ES-I3 (cell line): ENCODE measurements at regions not wholly inside any gene's neighbourhood (a gene's known extent, or its start where the extent isn't known, plus 50 kb on each side); places are given as distances from the start of the nearest gene placed in this dataset.

Experiments
- H3K36me3 ChIP-seq: 2 replicates; pipeline ENCODE4 v1.6.1; 2013; ENCODE audit warnings: mild to moderate bottlenecking, low read length, control low read depth, moderate library complexity; ENCODE audit not compliant: insufficient read depth
- H3K4me1 ChIP-seq: 2 replicates; pipeline ENCODE4 v1.6.1; 2013; ENCODE audit warnings: mild to moderate bottlenecking, control low read depth, low read length; ENCODE audit not compliant: insufficient read depth
- H3K9ac ChIP-seq: 2 replicates; pipeline ENCODE4 v1.6.1; 2013; ENCODE audit warnings: low read depth, mild to moderate bottlenecking, low read length, moderate library complexity
- H3K9me3 ChIP-seq: 2 replicates; pipeline ENCODE4 v1.6.1; 2013; ENCODE audit warnings: mild to moderate bottlenecking, low read length, moderate library complexity; ENCODE audit not compliant: control insufficient read depth, insufficient read depth

DNA sequence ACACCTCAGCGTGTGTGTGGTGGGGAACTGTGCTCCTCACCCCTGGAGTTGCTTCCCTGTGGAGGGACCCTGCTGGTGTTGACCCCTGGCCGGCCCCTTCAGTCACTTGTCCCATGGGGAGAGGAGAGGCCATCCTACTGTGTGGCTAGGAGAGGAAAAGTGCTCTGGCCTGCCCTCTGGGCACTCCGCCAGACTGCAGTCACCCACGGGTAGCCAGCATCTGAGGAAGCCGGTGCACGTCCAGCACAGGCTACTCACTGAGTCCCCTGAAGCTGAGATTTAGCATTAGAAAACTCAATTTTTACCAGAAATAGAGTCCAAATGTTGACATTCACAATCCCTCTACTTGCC is 211.5 kb upstream of the RAB6C start:
- Histone ChIP-seq H3K4me1 (no peaks in the 10 kb centered on the region), H3K36me3 (no peaks in the 10 kb centered on the region), H3K9me3 (no peaks in the 10 kb centered on the region), H3K9ac (no peak overlapping the region)

DNA sequence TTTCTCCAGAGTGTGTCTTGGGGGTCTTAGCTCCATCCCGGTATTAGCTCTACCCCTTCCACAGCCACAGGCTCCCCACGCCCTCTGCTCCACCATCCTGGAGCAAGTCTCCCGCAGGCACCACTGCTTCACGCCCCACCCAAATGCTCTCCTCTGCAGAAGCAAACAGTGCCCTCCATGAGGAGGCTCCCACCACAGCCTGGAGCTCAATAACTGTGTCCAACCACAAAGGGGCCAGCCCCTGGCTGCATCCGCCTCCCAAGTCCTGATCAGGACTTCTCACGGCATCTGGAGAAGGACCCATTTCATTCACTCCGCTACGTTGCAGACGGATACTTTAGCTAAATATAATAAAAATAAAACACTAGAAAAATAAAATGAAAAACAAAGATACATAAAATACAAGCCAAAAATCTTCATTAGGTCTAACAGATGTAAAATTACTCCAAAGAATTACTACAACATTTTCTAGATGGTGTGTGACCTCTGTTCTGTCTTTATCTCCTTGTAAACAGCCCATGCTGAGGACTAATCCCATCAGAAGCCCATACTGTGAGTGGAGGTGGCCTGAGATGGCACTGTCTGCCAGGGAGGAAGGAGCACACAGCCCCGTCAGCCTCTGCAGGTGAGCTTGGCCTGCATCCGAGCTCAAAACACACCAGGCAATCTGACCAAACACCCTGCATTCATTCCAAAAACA is 210.8 kb upstream of the RAB6C start:
- Histone ChIP-seq H3K36me3 (no peaks in the 10 kb centered on the region), H3K4me1 (no peaks in the 10 kb centered on the region), H3K9ac (no peak overlapping the region), H3K9me3 (no peaks in the 10 kb centered on the region)

DNA sequence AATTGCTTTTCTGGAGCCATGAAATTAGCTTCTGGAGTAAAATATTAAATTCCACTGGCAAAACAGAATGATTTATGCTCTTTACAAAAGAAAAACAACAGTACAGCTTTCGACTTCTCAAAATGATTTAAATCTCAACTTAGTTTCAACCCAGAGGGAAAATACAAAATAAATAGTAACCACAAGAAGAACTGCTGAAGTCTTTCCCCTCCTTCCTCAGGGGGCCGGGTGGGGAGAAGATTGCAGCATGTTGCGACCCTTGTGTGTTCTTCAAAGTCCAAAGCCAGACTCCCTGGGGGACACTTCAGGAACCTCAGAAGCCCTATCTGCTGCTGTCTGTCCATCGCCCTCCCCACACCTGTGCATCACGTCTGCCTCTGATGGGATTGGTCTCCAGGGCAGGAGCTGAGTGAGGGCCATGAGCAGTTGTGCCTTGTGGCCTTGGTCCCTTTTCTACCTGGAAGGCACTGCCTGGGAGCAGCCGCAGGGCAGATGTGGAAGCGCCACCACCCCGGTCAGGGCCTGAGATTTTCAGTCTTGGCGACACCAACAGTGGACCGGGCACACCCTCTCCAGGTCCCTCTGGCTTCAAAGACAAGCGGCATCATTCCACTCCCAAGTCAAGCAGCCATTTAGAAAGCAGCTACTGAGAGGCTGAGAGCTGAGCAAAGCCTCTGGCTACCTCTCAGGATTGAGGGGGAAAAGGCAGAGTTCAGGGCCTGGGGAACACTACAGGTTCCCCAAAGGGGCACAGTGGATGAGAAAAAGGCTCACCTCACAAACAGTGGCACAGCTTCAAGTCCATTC is 210.1 kb upstream of the RAB6C start:
- no peaks in the 10 kb centered on the region for H3K9me3 ChIP-seq
- H3K36me3 ChIP-seq, result no peaks in the 10 kb centered on the region
- H3K9ac ChIP-seq, result no peak overlapping the region
- no peaks in the 10 kb centered on the region for H3K4me1 ChIP-seq

DNA sequence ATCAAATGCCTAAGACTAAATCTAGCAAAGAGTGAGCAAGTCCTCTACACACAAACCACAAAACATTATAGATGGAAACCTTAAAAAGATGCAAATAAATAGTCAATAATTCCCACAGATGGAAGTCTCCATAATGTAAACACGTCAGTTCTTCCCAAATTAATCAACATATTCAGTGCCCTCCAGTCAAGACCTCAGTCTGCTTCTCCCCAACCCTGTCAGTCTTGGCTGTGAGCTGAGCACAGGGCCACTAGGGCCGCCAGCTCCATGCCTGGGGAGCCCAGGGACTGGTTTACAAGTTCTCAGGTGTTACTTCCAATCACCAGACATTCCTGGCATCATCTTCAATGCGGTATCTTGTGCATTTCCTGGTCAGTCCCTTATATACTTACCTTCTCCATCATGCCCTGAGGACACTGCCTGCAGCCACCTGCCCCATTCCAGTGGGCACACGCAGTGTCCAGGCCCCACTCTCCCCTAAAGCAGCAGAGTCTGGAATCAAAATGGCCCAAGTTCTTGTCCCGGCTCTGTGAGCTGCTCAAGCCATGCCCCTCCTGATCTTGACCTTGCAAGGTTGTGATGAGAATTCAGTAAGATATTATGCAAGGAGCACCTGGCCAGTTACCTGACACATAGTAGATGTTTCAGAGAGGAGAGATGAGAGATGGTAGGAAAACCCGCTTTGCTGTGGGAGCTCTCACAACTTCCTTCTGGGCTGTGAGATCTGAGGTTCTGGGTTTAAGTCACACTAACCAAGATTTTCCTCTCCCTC is 207.9 kb upstream of the RAB6C start:
- no peaks in the 10 kb centered on the region for H3K36me3 ChIP-seq
- no peak overlapping the region for H3K9ac ChIP-seq
- H3K9me3 ChIP-seq, result no peaks in the 10 kb centered on the region
- no peaks in the 10 kb centered on the region for H3K4me1 ChIP-seq

DNA sequence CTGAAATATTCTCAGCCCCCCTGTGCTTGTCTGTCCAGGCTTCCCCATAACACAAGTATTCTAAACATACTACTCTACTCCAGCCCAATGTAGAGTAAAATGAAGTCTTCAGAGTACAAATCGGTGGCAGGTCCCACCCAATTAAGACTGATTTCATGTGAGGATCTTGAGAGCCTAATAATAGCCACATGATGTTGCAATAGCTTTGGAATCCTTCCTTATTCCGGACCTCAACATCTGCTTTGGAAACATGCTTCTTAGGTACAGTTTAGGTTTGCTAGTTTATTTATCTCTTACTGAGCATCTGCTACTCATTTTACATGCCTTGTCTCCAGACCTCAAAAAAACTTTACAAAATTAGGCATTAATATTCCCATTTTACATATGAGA is 207.3 kb upstream of the RAB6C start:
- Histone ChIP-seq H3K4me1 (no peaks in the 10 kb centered on the region), H3K36me3 (no peaks in the 10 kb centered on the region), H3K9ac (no peak overlapping the region), H3K9me3 (no peaks in the 10 kb centered on the region)

DNA sequence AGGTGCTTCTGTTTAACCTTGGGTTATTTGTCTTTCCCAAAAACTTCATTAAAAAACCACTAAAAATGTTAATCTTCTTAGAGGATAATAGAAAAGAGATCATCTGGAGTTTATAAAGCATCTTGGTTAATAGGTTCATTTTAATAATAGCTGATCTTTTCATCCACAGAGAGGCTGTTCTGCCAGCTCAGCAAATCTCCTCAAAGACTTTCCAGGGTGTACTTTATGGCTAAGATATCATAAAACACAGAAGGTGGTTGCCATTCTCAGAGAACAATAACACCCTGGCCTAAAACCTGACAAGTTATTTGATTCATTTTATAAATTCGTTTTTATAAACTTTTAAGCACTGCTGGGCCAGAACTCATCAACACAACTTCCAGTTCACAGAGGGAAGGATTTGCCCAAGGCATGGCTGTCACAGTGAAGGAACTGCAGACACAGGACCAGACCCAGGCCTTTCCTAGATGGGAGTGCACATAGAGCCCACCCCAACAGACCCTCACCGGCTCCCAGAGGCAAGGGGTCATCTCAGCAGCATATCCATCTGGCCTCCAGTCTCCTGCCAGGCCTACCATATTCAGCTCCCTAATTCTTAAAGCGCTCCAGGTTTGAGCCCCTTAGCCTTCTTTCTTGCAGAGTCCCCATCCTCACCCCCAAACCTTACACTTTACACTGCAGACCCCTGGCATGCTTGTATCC is 203.4 kb upstream of the RAB6C start:
- peaks cover 5% of the 10 kb centered on the region; the same call in 1 of the 2 replicates for H3K4me1 ChIP-seq
- no peaks in the 10 kb centered on the region for H3K9me3 ChIP-seq
- H3K9ac ChIP-seq, result no peak overlapping the region
- H3K36me3 ChIP-seq, result no peaks in the 10 kb centered on the region

DNA sequence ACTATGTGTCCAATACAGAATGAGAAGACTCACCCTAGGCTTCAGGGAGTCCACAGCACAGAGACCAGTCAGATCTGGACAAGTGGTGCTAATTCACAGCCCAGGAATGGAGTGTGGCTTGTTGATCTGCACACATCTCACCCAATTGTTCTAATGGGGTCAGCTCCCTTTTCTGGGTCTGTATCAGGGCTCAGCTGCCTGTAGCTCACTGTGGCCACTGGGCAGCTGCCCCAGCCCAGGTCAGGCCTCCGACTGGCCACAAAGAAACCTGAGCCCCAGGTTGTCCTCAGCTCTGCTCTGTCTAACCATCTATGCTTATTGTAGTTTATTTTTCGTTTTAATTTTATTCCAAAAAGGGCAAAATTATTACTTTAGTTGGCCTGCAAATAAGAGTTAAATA is 202.3 kb upstream of the RAB6C start:
- Histone ChIP-seq H3K4me1 (peaks cover 8% of the 10 kb centered on the region; the same call in 1 of the 2 replicates), H3K9me3 (no peaks in the 10 kb centered on the region), H3K36me3 (no peaks in the 10 kb centered on the region), H3K9ac (no peak overlapping the region)

DNA sequence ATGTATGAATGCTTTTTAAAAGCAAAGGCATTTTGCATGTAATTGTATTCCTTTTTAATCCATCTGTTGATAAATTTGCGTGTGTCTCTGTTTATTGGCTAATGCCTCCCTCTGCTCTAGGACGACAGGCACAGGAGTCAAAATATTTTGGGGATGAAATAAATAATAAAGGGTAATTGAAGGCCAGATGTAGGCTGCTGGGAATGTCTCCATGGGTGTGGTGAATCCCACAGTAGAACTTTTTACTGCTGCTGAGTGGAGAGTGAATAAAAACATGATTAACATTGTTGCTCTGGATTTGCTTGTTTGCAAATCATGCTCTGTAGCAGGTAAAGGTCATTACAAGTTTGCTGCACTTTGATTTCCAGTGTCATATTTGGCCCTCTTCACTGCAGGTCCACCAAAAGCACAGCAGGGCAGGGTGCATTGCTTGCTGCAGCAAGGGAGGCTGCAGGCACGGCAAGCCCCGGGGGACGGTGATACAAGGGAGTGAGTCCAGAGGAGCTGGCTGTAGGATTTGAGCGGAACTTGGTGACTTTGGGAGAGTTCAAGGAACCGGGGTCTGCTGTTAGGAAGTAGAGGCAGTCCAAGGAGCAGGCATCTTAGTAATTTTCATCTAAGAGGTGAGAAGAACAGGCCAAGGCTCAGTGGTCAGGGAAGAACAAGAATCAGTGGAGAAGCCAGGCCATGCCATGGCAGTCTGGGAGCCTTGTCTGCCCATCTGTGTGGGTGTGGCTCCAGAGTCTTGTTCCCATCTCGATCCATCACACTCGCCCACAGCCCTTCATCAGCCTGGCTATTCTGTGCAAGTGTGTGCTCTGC is 201.5 kb upstream of the RAB6C start:
- Histone ChIP-seq H3K36me3 (no peaks in the 10 kb centered on the region), H3K4me1 (peaks cover 8% of the 10 kb centered on the region; the same call in 1 of the 2 replicates), H3K9me3 (no peaks in the 10 kb centered on the region), H3K9ac (no peak overlapping the region)

DNA sequence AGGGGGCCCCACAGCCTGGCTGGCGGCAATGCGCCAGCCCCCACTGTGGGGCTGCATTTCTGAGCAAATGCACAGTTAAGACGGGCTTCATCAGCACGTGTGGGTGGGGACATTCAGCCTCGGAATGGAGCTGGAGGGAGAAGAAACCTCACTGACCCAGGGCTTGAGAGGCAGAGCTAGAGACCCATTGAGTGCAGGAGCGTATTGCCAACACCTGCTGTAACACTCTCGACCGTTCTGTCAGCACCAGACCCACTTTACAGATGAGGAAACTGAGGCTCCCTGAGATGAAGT is 200.9 kb upstream of the RAB6C start:
- Histone ChIP-seq H3K4me1 (peaks cover 8% of the 10 kb centered on the region; the same call in 1 of the 2 replicates), H3K9ac (no peak overlapping the region), H3K36me3 (no peaks in the 10 kb centered on the region), H3K9me3 (no peaks in the 10 kb centered on the region)

DNA sequence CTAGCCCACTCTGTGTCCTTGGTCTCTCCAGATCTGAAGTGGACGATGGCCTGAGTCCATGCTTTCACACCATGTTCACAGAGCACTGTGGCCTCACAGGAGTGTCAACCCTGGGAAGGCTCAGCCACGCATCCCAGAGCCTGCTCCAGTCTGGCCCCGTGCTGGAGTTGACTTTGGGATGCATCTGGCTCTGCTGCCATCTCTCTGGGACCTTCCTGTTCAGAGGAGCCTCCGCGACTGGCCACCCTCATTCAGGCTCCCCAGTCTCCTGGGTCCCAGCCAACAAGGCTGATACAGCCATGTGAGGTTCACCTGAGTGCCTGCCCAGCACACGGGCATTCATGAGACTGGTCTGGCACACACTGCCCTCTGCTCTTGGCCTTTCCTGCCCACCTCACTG is 199.7 kb upstream of the RAB6C start:
- no peaks in the 10 kb centered on the region for H3K36me3 ChIP-seq
- H3K4me1 ChIP-seq, result peaks cover 8% of the 10 kb centered on the region; the same call in 1 of the 2 replicates
- H3K9ac ChIP-seq, result no peak overlapping the region
- H3K9me3 ChIP-seq, result no peaks in the 10 kb centered on the region

DNA sequence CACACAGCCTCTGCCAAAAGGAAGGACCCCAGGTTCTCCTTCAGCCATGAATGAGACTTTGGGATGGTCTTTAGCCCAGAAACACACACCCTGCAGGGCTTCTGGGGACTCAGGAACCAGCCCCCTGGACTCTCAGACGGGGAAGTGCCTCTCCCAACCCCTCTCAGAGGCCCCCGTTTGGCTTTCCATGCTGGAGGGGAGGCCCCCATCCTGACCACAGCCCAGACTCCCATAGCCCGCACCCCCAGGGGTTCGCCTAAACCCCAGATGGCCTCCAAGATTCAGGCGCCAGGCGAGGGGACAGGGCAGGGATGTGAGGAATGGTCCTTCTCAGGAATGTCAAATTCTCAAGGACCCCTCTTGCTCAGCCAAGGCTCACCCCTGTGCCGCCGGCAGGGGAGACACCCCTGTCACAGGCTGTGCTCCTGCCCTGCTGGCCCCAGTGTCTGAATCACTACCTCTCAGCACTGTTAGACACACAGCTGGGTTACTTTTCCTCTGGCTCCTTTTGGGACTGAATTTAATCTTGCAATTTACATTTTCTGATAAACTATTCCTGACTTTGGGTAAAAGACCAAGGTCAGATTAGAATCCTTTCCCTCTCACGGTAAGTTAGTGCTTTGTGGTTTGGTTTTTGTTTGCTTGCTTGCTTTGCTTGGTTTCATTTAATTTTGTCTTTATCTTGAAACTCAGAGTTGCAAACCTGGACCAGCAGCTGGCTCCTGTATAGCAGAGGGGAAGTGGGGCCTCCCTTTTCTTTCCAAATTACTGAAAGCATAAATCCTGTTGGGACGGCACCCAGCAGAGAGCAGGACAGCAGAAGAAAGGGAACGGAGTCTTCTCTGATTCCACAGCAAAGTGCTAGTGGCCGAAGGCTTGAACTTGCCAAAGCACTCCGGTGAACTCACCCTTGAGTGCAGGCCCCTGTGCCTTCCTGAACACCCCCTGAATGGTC is 198.9 kb upstream of the RAB6C start:
- no peaks in the 10 kb centered on the region for H3K36me3 ChIP-seq
- peaks cover 8% of the 10 kb centered on the region; the same call in 1 of the 2 replicates for H3K4me1 ChIP-seq
- no peaks in the 10 kb centered on the region for H3K9me3 ChIP-seq
- H3K9ac ChIP-seq, result no peak overlapping the region

DNA sequence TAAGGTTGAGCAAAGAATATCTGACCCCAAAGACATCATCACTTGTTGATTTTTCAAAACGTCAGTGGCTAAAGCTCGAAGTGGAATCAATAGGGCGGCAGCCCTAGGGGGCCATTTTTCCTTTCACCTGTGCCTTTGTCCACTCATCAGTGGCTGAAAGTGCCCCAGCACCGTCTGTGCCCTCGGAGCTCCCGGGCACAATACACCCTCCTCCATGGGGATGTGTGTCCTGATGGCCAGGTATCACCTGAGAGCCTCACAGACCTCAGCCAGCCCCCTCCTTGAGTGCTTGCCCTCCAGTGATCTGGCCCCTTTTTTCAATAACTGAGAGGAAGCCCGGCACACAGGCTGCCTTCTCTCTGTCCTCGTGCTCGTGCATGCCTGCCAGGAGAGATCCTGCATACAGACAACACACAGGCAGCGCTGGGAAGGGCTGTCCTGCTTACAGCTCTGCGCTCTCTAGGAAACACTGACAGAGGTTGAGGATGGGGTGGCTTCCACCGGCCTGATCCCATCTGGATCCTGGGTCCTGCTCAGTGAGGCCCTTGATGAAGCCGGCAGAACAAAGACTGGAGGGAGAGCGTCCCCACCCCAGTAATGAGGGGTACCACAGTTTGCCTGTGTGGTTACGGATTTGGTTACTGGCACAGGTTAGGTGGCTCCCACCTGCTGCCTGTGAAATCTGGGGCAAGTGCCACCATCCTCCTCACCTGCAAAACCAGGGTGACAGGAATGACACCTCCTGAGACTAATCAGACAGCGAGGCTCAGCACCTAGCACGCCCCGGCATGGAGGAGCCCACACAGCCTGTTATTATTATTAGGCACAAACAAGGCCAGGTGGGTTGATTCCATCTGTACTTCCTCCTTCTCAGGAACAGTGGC is 197.5 kb upstream of the RAB6C start:
- Histone ChIP-seq H3K9me3 (no peaks in the 10 kb centered on the region), H3K4me1 (peaks cover 8% of the 10 kb centered on the region; the same call in 1 of the 2 replicates), H3K36me3 (no peaks in the 10 kb centered on the region), H3K9ac (no peak overlapping the region)
